ENCODE measurements at regions not wholly inside any gene's neighbourhood (a gene's known extent, or its start where the extent isn't known, plus 50 kb on each side); places are given as distances from the start of the nearest gene placed in this dataset.

- no peak for TF ChIP-seq CTCF (conservative IDR thresholded peaks at IDR 0.05; ENCODE audit: low read length)
- TF ChIP-seq EZH2phosphoT487 (IDR thresholded peaks at IDR 0.05; ENCODE audit: borderline replicate concordance): no peak
Observed at GRCh38 chr15:95600884-95601283, 729.6 kb upstream of the NR2F2 start.
